DLD1 (cell line): ENCODE measurements at regions not wholly inside any gene's neighbourhood (a gene's known extent, or its start where the extent isn't known, plus 50 kb on each side); places are given as distances from the start of the nearest gene placed in this dataset.

ENCODE experiments used
- in situ Hi-C: cut with HindIII; loops from 2 replicates; pipeline ENCODE4 v1.10.0; 2017; ENCODE audit warnings: low sequenced_read_pairs

DNA sequence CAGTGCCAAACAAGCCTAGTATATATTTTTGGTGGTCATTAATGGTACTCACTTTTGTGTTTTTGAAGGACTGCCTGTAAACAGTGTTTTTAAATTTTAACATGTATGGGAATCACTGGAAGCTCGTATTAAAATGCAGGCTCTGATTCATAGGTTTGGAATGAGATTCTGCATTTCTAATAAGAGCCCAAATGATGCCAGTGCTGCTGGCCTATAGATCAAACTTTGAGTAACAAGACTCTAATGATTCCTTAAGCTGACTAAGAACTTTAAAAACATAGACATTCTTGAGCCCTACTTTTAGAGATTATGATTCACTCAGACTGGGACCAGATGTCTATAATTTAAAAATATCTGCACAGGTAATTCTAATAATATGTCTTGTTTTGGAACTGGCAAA, 823.2 kb upstream of the LCORL start:
- in situ Hi-C loops = no loop called here

DNA sequence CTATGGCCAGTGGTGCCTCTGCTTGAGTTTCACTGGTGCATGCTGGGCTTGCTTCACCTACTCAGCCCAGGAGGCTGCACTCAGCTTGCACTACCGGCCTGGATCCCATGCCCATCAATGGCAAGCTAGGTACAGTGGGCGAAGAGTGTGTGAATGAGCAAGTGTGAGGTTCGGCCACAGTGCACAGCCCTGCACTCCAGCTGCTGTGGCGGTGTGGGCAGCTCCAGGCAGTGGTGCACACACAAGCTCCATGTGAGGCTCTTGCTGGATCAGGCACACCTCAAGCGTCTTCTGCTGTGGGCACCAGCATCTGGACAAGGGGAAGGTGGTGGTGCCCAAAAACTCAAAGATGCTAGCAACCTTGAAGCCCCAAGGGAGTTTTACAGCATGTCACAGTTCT, 820.9 kb upstream of the LCORL start:
- in situ Hi-C loops = no loop called here

- in situ Hi-C loops = no loop called here
Observed at GRCh38 chr4:18840481-18840880, 818.9 kb upstream of the LCORL start.

GRCh38 chr4:18816228-18816895, 794.8 kb upstream of the LCORL start:
- in situ Hi-C loops = no loop called here

DNA sequence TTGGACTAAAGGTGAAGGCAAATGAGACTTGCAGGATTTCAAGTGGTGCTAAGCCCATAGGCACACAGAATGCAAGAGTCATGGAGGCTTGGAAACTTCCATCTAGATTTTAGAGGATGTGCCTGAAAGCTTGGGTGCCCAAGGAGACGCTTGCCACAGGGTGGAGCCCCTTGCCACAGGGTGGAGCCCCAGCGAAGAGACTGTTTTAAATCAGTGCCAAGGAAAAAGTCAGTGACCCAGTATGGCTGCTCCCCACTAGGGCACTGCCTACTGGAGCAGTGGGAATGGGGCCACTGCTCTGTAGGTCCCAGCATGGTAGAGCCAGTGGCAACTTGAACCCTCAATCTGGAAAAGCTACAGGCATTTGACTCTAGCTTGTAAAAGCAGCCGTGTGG, 794.2 kb upstream of the LCORL start:
- in situ Hi-C loops = no loop called here

DNA sequence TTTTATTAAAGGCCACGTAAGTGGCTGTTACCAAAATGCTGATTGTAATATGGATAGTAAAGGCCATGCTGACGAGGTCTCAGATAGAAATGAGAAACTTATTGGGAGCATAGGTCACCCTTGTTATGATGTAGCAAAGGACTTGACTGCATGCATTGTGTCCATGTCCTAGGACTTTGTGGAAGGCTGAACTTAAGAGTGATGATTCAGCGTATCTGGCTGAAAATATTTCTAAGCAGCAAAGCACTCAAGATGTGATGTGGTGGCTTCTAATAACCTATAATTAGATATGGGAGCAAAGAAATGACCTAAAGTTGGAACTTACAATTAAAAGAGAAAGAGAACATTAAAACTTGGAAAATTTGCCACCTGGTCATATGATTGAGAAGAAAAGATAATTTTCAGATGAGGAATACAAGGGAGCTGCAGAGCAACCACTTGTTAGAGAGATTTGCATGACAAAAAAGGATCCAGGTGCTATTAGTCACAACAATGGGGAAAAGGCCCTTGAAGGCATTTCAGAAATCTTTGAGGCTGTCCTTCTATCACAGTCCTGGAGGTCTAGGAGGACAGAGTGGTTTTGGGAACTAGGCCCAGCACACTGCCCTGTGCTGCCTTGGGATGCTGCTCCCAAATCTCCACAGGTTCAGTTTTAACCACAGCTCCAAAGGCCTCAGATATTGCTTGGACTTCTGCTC, 793.7 kb upstream of the LCORL start:
- in situ Hi-C loops = no loop called here

DNA sequence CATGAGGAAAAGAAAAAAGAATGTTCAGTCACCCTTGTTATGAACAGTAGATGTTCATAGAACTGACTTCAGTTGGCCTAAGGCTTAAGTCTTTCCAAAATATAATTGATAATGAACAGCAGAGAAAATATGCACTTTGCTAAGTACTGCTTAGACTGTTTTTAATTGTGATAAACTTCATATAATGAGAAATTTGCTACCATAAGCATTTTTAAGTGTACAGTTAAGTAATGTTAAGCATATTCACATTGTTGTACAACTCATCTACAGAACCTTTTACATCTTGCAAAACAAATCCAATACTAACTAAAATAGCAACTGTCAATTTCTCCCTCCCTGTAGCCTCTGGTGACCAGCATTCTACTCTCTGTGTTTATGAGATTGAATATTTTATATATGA, 792.2 kb upstream of the LCORL start:
- in situ Hi-C loops = no loop called here

GRCh38 chr4:18813055-18813454, 791.5 kb upstream of the LCORL start:
- in situ Hi-C loops = no loop called here

DNA sequence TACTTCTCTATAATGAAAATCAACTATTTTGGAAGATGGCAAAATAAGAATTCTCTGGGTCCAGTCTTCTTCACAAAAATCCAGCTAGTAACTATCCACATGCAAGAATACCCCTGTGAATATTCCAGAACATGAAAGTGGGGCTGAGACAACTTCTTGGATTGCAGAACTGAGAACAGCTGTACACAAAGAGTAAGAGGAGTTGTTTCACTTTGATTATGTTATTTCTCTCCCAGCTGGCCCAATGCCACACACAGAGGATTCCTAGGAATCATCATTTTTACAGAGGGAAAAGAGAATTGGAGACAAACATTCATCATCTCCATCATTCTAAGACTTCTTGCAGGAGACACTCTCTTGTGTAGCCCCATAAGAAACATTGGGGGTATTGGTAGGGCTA, 782.2 kb upstream of the LCORL start:
- in situ Hi-C loops = no loop called here

DNA sequence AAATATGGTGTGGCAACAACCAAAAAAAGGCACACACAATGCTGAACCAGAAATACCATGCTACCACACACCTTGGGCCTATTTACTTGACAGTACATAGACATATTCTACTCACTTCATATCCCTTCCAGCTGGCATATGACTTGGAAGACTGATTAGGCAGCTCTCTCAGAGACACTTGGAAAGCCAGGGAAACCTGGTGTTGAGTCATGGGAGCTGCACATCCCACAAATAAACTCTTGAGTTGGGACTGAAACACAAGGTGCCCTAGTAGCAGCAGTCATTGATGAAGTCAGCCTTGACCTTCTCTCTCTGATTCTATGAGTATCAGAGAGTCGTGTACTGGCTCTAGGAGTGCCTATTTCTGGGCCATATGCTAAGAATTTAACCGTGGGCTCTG, 776.6 kb upstream of the LCORL start:
- in situ Hi-C loops = no loop called here

DNA sequence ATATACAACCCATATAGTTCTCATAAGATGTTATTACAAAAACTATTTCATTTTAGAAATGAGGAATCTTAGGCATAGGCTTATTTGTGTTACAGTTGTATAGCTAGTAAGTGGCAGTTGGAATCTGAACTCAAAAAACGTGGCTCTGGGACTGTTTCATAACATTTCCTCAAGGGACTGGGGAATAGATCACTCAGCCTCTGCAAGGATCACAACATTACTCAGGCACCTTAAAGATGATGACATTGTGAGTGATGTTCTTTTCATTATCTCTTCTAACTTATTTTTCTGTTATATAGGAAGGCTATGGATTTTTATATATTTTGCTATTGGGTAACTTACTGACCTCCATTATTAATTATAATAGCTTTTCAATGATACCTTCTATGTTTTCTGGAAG, 774.2 kb upstream of the LCORL start:
- in situ Hi-C loops = no loop called here

GRCh38 chr4:18777190-18777930, 755.8 kb upstream of the LCORL start:
- in situ Hi-C loops = no loop called here

GRCh38 chr4:18767921-18768320, 746.4 kb upstream of the LCORL start:
- in situ Hi-C loops = no loop called here

DNA sequence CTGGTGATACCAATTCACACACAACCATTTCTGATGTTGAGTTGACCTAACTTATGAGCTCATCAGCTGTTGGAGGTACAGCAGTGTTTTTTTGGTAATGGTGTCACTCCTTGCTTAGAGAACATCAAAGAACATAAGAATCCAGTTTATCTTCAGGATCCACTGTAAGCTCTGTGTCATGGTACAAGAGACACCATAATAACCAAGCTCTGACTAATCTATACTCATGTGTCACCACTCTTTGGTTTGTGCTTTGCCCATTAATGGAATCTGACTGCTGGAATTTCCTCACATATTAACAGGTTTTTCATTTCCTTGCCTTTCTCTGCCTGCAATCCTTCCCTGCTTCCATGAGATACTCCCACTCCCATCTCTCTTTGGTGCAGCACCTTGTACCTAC, 735.1 kb upstream of the LCORL start:
- in situ Hi-C loops = no loop called here

DNA sequence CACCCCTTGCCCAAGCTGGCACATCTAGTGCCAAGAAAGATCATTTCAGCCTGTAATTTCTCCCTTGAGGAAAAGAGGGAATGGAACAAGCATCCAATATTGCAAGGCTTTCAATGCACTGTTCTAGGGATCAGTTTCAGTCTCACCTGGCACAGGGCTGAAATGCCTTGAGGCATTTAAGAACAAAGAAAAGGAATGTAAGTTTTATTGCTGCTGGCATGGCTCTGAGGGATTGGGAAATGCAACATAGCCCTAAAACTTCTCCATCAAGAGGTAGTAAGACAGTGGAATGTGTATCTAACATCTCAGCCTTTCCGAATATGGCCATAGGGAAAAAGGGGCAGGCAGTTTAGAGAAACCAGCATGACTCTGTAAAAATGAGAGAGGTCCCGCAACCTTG, 732.6 kb upstream of the LCORL start:
- in situ Hi-C loops = no loop called here

- in situ Hi-C loops = no loop called here
Observed at GRCh38 chr4:18751083-18751482, 729.5 kb upstream of the LCORL start.

DNA sequence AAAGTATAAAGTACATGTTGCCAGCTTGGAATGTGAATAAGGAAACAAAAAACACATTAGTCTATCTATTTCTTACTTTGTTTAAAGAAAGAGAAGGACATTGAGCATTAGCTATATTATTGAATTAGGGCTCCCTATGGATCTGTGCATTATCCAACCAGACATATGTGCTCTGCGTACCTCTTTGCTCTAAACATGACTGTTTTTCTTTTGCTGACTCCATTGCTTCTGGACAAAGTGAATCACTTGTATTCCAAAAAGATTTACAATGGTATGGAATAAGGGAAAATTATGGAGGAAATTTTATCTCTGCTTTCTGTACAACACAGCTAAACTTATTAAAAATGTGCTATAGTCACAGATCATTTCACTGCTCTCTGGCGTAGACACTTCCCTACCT, 727.8 kb upstream of the LCORL start:
- in situ Hi-C loops = no loop called here

DNA sequence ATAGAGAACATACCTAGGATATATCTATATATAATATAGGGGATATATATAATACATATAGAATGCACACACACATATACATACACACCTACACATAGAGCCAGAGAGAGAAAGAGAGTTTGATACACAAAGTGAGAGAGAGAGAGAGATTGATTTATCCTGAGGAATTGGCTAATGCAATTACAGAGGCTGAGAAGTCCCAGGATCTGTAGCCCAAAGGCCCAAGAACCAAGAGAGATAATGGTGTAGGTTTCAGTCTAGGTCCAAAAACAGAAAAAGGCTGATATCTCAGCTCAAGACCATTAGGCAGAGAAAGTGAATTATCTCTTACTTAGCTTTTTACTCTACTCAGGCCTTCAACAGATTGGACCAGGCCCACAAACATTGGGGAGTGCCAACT, 715.0 kb upstream of the LCORL start:
- in situ Hi-C loops = no loop called here

DNA sequence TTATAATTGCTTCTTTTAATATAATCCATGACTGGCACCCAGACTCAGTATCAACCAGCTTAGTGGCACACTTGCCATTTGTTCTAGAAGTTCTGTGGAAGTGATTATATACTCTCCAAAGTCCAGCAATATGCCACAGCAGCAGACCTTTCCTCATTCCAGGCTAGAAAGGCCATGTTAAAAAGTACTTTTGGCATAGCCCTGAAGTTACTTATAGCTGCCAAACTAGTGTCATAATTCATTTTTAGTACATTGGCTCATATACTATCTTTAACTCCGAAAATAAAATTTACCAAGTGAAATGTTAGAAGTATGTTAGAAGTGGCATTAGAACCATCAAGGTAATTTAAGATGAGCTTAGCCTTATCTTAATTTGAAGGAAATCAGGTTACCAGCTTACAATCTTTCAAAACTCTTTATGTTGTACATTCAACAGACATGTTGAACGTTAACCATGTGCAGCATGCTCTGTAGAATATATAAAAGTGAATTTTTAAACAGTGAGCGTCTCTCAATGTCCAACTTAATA, 714.2 kb upstream of the LCORL start:
- in situ Hi-C loops = no loop called here

DNA sequence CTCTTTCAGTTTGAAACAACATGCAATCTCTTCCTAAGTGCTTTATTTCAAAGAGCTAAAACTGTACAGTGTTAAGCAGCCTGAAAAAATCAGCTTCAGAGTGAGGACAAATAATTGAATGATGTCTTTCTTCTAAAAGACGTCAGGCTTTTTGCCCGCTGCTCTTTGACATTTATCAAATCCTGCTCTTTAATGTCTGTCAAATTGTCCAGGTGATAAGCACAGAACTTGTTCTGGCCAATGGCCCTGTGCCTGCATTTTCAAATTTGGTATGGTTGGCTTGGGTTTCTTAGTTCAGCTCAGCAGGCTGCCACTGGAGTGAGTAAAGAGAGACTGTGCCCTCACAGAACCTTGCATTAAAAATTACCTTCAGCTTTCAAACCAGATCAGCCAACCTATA, 712.9 kb upstream of the LCORL start:
- in situ Hi-C loops = no loop called here

DNA sequence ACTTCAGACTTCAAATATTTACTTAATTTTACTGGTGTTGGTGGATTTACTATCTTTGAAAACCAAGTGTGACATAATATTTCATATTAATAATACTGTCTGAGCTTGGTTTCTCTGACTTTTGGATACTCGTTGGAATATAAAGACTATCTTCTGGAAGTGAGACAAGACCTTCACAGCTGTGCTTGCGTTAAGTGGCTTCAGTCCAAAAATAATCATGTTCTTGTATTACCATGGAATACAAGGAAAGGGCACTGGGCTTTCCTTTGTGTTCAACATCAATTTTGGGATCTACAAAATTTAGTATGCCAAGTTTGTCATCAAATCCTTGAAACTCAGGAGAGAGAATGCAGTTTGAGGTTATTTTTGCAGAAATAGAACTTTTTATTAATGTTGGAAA, 712.4 kb upstream of the LCORL start:
- in situ Hi-C loops = no loop called here

DNA sequence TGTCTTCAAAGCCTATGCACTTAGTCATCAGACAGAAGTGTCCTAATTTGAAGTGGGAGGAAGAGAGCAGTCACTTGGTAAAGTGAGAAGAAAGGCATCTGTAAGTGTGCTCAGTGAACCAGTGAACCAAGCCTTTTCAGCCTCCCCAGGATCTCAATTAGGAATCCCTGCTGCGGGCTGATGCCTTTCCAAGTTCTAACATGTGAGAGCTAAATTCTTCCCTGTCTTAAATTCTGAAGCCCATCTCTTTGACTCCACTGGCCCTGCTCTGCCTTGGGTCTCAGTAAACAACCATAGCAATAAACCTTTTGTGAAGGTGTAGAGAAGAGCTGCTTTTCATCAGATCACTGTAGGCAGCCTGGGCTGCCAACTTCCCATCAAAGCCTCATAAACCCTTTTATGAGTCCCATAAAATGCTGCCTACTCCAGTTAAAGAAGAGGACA, 701.2 kb upstream of the LCORL start:
- in situ Hi-C loops = no loop called here
